Loucy (cell line): ENCODE measurements at regions not wholly inside any gene's neighbourhood (a gene's known extent, or its start where the extent isn't known, plus 50 kb on each side); places are given as distances from the start of the nearest gene placed in this dataset.

Source experiments
- H2AFZ ChIP-seq: fragments of 200-600 bp; sonication (generic); 2 replicates; pipeline ENCODE4 v1.6.0; 2016; ENCODE audit warnings: antibody characterized with exemption, mild to moderate bottlenecking, low read length, moderate library complexity
- H3F3A ChIP-seq: fragments of 200-600 bp; 2 replicates; pipeline ENCODE4 v1.6.0; 2016; ENCODE audit warnings: antibody characterized with exemption, low read depth, mild to moderate bottlenecking
- H3K27me3 ChIP-seq: fragments of 200-600 bp; sonication (generic); 2 replicates; pipeline ENCODE4 v1.6.1; 2014; ENCODE audit warnings: low read length, mild to moderate bottlenecking; ENCODE audit not compliant: insufficient read depth, poor library complexity, severe bottlenecking
- H3K36me3 ChIP-seq: fragments of 200-600 bp; sonication (generic); 2 replicates; pipeline ENCODE4 v1.6.1; 2016; ENCODE audit warnings: low read length; ENCODE audit not compliant: insufficient read depth
- H3K4me1 ChIP-seq: fragments of 200-600 bp; sonication (generic); 2 replicates; pipeline ENCODE4 v1.5.1; 2014; ENCODE audit warnings: low read length, mild to moderate bottlenecking; ENCODE audit not compliant: insufficient read depth, poor library complexity, severe bottlenecking
- H3K4me2 ChIP-seq: fragments of 200-600 bp; sonication (generic); 2 replicates; pipeline ENCODE4 v1.6.0; 2014; ENCODE audit warnings: antibody characterized with exemption, low read length, low read depth, mild to moderate bottlenecking; ENCODE audit not compliant: poor library complexity, severe bottlenecking
- H3K4me3 ChIP-seq: fragments of 200-600 bp; sonication (generic); 2 replicates; pipeline ENCODE4 v1.5.1; 2014; ENCODE audit warnings: low read length, mild to moderate bottlenecking, mixed read lengths; ENCODE audit not compliant: poor library complexity, severe bottlenecking
- H3K79me2 ChIP-seq: fragments of 200-600 bp; sonication (generic); 2 replicates; pipeline ENCODE4 v1.6.1; 2014; ENCODE audit warnings: low read length; ENCODE audit not compliant: insufficient read depth
- H3K9ac ChIP-seq: fragments of 200-600 bp; sonication (generic); 2 replicates; pipeline ENCODE4 v1.6.0; 2014; ENCODE audit warnings: mild to moderate bottlenecking, low read depth, low read length, moderate library complexity; ENCODE audit not compliant: poor library complexity, severe bottlenecking
- H3K9me2 ChIP-seq: fragments of 200-600 bp; sonication (generic); replicated peaks from 2 replicates; pipeline ENCODE4 v1.6.1; 2016; ENCODE audit warnings: low read depth, low read length, mixed read lengths
- H3K9me3 ChIP-seq: fragments of 200-600 bp; sonication (generic); 2 replicates; pipeline ENCODE4 v1.6.1; 2014; ENCODE audit warnings: mild to moderate bottlenecking, antibody characterized with exemption, low read length, low read depth; ENCODE audit not compliant: insufficient read depth
- H4K20me1 ChIP-seq: fragments of 200-600 bp; sonication (generic); 2 replicates; pipeline ENCODE4 v1.6.0; 2014; ENCODE audit warnings: antibody characterized with exemption, low read length, mild to moderate bottlenecking; ENCODE audit not compliant: insufficient read depth, poor library complexity, severe bottlenecking
- CTCF ChIP-seq: fragments of 200-600 bp; sonication (generic); conservative IDR thresholded peaks from 2 replicates; pipeline ENCODE4 v1.5.1; 2014; ENCODE audit warnings: mild to moderate bottlenecking, antibody characterized with exemption, low read length
- EZH2phosphoT487 ChIP-seq: fragments of 200-600 bp; IDR thresholded peaks from 2 replicates; pipeline ENCODE4 v1.6.1; 2018; ENCODE audit warnings: antibody characterized with exemption, mild to moderate bottlenecking, moderate library complexity, borderline replicate concordance

GRCh38 chr22:27393371-27393770 lies 408.2 kb downstream of the MN1 start:
- Histone ChIP-seq H3K4me1 (no peaks in the 10 kb centered on the region), H3K36me3 (no peaks in the 10 kb centered on the region), H4K20me1 (no peaks in the 10 kb centered on the region), H3K27me3 (no peaks in the 10 kb centered on the region), H2AFZ (no peak overlapping the region), H3K4me3 (no peak overlapping the region), H3K9me2 (no peaks in the 10 kb centered on the region), H3K9ac (no peak overlapping the region), H3F3A (no peaks in the 10 kb centered on the region), H3K4me2 (no peak overlapping the region), H3K79me2 (no peaks in the 10 kb centered on the region), H3K9me3 (no peaks in the 10 kb centered on the region)
- TF ChIP-seq CTCF (no peak), EZH2phosphoT487 (no peak)

- Histone ChIP-seq H3K36me3 (no peaks in the 10 kb centered on the region), H4K20me1 (no peaks in the 10 kb centered on the region), H3K4me3 (no peak overlapping the region), H3K9ac (no peak overlapping the region), H3K4me2 (no peak overlapping the region), H2AFZ (no peak overlapping the region), H3K4me1 (no peaks in the 10 kb centered on the region), H3K9me2 (no peaks in the 10 kb centered on the region), H3K27me3 (no peaks in the 10 kb centered on the region), H3K79me2 (no peaks in the 10 kb centered on the region), H3F3A (no peaks in the 10 kb centered on the region), H3K9me3 (no peaks in the 10 kb centered on the region)
- TF ChIP-seq CTCF: no peak
- TF ChIP-seq EZH2phosphoT487: no peak
Observed at GRCh38 chr22:27394806-27395404, 406.7 kb downstream of the MN1 start.

GRCh38 chr22:27397036-27397953 lies 404.3 kb downstream of the MN1 start:
- Histone ChIP-seq H3F3A (no peaks in the 10 kb centered on the region), H3K79me2 (no peaks in the 10 kb centered on the region), H3K36me3 (no peaks in the 10 kb centered on the region), H3K27me3 (no peaks in the 10 kb centered on the region), H4K20me1 (no peaks in the 10 kb centered on the region), H3K4me2 (no peak overlapping the region), H3K9me2 (no peaks in the 10 kb centered on the region), H3K4me3 (no peak overlapping the region), H3K9ac (no peak overlapping the region), H2AFZ (no peak overlapping the region), H3K4me1 (no peaks in the 10 kb centered on the region), H3K9me3 (no peaks in the 10 kb centered on the region)
- TF ChIP-seq CTCF (no peak), EZH2phosphoT487 (no peak)
